Skeletal muscle tissue (tissue), 3 donors: ENCODE measurements at regions not wholly inside any gene's neighbourhood (a gene's known extent, or its start where the extent isn't known, plus 50 kb on each side); places are given as distances from the start of the nearest gene placed in this dataset.

Source experiments
- H3K27ac ChIP-seq: one replicate; pipeline ENCODE4 v1.7.0; 2013; ENCODE audit warnings: mild to moderate bottlenecking, low read depth, low read length, inconsistent platforms
- H3K27me3 ChIP-seq, 3 donors: one replicate each; pipeline ENCODE4 v1.7.0; 2013; ENCODE audit warnings: low read length in 3 of 3; ENCODE audit not compliant: control insufficient read depth in 3 of 3, insufficient read depth in 3 of 3
- H3K36me3 ChIP-seq, 3 donors: one replicate each; pipeline ENCODE4 v1.7.0; 2013; ENCODE audit warnings: low read length in 3 of 3; ENCODE audit not compliant: control insufficient read depth in 3 of 3, insufficient read depth in 3 of 3
- H3K4me1 ChIP-seq, 3 donors: one replicate each; pipeline ENCODE4 v1.7.0; 2013; ENCODE audit warnings: low read length in 3 of 3, mild to moderate bottlenecking in 3 of 3; ENCODE audit not compliant: control insufficient read depth in 3 of 3, insufficient read depth in 3 of 3
- H3K4me3 ChIP-seq, 3 donors: one replicate each; pipeline ENCODE4 v1.7.0; 2013; ENCODE audit warnings: low read length in 3 of 3
- H3K9ac ChIP-seq, 3 donors: one replicate each; pipeline ENCODE4 v1.7.0; 2013; ENCODE audit warnings: low read length in 3 of 3, mild to moderate bottlenecking in 3 of 3, moderate library complexity in 2 of 3, low read depth in 1 of 3
- H3K9me3 ChIP-seq, 3 donors: one replicate each; pipeline ENCODE4 v1.7.0; 2013; ENCODE audit warnings: low read length in 3 of 3; ENCODE audit not compliant: control insufficient read depth in 3 of 3
- donor health status: Osteomylitis.

DNA sequence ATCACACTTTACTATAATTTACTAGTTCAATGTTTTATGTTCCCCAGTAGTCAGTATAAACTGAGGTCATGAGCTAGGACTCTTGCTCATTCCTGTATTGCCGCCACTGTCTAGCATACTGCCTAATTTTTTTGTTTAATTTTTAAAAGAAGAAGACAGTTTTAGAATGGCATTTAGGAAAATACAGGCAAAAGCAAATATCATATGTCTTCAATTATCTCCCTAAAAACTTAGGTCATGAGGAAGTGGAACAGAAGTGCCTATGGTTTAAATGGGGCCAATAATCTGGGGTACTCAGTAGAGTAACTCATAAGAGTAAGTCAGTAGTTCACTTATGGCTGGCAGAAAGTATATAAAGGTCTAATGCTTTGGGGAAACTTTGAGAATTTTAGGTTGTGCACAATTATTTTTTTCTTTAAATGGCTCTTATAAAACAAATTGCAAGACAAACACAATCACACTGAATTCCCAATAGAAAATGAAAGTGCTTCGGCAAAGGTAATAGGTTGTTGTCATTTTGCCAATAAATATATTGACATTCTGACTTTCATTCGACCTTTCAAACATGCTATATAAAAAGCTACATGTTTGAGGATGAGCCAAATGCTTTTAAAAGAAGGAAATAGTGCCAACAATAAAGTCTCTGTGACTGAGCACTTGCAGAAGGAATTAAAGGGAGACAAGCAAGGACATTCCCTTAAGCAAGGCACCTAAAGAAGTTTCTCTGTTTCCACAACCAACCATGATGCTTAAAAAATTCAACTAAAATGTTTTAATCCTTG is 390.1 kb downstream of the PDGFC start:
- Histone ChIP-seq H3K9me3 (no peaks in the 10 kb centered on the region), H3K27ac (no peak overlapping the region), H3K4me3 (peak overlapping the region in 1 of 3 donors; percentile 52), H3K36me3 (no peaks in the 10 kb centered on the region), H3K27me3 (no peaks in the 10 kb centered on the region), H3K9ac (no peak overlapping the region), H3K4me1 (peaks cover 0 to 9% (median 0%) of the 10 kb centered on the region in 3 donors)

DNA sequence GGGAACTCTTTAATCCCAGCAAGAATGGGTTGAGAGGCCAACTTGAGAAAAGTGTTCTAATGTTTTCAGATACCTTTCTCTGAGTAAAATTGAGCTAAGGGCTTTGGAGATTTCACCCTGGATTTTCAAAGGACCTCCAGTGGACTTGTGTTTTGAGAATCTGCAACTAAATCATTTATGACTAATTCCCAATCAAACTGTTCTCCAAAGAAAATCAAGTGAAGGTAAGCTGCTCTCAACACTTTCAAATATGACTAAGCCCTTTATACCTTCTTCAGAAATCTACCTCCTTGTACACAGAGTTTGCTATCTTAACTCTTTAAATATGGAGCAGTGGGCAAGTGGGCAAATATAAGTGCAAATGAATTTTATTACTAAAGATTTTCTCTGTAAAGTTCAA is 392.9 kb downstream of the PDGFC start:
- no peak overlapping the region for H3K9ac ChIP-seq
- no peaks in the 10 kb centered on the region for H3K9me3 ChIP-seq
- H3K4me1 ChIP-seq, result peaks cover 0 to 6% (median 0%) of the 10 kb centered on the region in 3 donors
- no peaks in the 10 kb centered on the region for H3K36me3 ChIP-seq
- H3K27ac ChIP-seq, result no peak overlapping the region
- no peak overlapping the region for H3K4me3 ChIP-seq
- H3K27me3 ChIP-seq, result no peaks in the 10 kb centered on the region

DNA sequence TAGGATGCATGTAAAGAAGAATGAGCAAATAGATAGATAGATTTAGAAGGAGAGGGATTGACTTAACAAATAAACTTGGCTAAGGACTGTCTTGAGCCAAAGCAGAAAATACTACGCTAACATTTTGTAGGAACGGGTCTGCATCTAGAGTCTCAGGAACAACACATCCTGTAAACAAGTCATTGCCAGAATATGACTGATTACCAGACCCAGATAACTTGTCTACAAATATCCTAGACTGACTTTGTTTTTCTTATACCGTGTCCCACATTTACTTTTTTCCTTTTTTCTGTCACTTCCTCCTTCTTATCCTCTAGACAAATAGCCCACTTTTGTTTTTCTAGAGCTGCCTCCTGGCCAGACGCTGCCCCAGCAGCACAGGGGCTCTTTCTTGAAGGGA is 393.6 kb downstream of the PDGFC start:
- Histone ChIP-seq H3K9me3 (no peaks in the 10 kb centered on the region), H3K4me1 (peaks cover 0 to under 1% (median 0%) of the 10 kb centered on the region in 3 donors), H3K9ac (no peak overlapping the region), H3K4me3 (no peak overlapping the region), H3K27ac (no peak overlapping the region), H3K36me3 (no peaks in the 10 kb centered on the region), H3K27me3 (no peaks in the 10 kb centered on the region)

DNA sequence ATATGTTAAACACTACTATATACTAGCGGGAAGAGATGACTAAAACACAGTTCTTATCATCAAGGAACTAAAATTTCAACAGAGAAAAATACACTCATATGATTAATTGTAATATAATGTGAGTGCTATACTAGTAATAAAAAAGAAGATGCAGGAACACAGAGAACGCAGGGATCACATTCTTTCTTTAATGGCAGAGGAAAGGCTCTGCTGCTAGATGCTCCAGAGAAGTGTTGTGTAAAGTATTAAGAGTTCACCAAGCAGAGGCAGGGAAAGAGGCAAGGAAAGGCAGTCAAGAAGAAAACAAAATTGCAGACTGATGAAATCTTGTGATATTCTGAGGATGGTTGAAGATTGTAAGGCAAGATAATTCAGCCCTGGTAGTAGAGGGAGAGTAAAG is 394.7 kb downstream of the PDGFC start:
- H3K4me3 ChIP-seq, result no peak overlapping the region
- no peaks in the 10 kb centered on the region for H3K9me3 ChIP-seq
- no peak overlapping the region for H3K27ac ChIP-seq
- no peaks in the 10 kb centered on the region for H3K4me1 ChIP-seq
- H3K27me3 ChIP-seq, result no peaks in the 10 kb centered on the region
- H3K9ac ChIP-seq, result no peak overlapping the region
- H3K36me3 ChIP-seq, result no peaks in the 10 kb centered on the region

DNA sequence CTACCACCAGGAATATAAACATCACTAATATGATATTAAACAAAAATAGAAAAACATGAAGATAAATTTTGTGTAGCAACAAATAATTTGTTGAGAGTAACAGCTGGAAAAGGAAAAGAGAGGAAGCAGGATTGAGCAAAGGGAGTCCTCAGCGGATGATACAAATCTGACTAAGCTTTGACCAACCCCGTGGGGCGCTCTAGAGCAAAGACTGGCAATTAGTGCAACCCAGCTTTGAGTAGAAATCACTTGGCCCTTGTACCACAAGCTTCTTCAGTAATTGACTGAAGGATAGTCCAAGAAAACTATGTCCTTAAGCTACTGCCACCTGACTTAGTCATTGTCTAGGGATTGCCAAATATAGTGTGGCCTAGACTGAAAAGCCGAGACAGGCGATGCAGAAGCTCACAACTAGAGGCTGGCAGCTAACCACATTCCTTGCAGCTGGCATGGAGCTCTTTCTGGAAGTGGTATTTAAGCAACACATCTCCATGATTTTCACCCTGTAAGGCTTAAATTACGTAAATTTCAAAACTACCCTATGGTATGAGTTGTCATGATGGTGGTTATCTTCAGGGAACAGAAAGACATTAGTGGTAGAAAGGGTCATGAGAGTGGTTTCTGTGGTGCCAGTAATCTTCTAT is 396.0 kb downstream of the PDGFC start:
- H3K9me3 ChIP-seq, result no peaks in the 10 kb centered on the region
- no peaks in the 10 kb centered on the region for H3K27me3 ChIP-seq
- no peaks in the 10 kb centered on the region for H3K4me1 ChIP-seq
- H3K9ac ChIP-seq, result no peak overlapping the region
- no peak overlapping the region for H3K4me3 ChIP-seq
- H3K27ac ChIP-seq, result no peak overlapping the region
- H3K36me3 ChIP-seq, result no peaks in the 10 kb centered on the region

DNA sequence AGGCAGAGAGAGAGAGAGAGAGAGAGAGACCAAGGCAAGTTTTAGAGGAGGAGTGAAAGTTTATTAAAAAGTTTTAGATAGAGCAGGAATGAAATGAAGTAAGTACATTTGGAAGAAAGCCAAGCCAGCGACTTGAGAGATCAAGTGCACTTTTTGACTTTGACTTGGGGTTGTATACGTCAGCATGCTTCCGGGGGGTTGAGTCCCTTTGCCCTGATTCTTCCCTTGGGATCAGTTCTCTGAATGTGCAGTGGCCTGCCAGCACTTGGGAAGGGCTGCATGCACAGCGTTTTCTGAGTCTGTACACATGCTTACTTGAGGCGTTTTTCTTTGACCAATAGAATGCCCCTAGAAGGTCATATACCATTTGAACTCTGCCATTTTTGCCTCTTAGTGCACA is 400.5 kb downstream of the PDGFC start:
- Histone ChIP-seq H3K4me1 (no peaks in the 10 kb centered on the region), H3K9ac (no peak overlapping the region), H3K4me3 (no peak overlapping the region), H3K27ac (no peak overlapping the region), H3K36me3 (no peaks in the 10 kb centered on the region), H3K9me3 (no peaks in the 10 kb centered on the region), H3K27me3 (no peaks in the 10 kb centered on the region)

DNA sequence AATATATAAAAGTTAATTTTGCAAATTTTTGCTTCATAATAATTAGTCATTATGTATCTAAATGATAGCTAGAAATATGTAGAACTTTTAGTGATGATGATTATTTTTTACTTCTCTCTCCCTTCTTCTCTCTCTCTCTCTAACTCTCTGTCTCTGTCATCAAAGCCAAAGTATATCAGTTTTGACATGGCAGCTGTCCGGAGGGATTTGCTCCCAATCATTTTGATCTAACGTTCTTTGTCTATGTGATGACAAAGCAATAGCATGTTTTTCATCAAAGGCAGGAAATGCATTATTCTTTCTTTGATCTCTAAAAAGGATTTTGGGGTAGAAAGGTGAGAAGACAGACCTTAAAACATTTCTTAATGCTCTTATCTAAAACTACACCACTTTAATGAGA is 402.1 kb downstream of the PDGFC start:
- Histone ChIP-seq H3K9me3 (no peaks in the 10 kb centered on the region), H3K4me3 (no peak overlapping the region)

DNA sequence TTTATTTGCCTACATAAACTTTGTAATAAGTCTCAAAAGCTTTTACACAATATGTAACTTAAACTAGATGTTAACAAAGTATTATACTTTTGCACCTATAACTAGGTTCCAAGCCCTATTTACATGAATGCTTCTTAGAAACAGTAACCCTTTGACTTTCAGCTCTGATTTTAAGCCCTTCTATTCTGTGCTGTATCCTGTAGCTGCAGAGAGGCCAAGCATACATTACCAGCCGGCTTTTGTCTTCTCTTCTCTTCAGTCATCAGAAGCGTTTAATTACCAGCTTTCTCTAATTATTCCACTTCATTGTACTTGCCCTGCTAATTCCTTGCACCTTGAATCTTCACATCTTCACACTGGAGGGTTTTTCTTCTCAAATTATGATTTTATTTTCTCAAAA is 403.1 kb downstream of the PDGFC start:
- Histone ChIP-seq H3K36me3 (no peaks in the 10 kb centered on the region), H3K9ac (no peak overlapping the region), H3K4me1 (no peaks in the 10 kb centered on the region), H3K27ac (no peak overlapping the region), H3K27me3 (no peaks in the 10 kb centered on the region), H3K4me3 (no peak overlapping the region), H3K9me3 (no peaks in the 10 kb centered on the region)

More for the DNA sequence above, 402.1 kb downstream of the PDGFC start:
- no peaks in the 10 kb centered on the region for H3K36me3 ChIP-seq
- no peaks in the 10 kb centered on the region for H3K27me3 ChIP-seq
- no peak overlapping the region for H3K27ac ChIP-seq
- H3K9ac ChIP-seq, result no peak overlapping the region
- no peaks in the 10 kb centered on the region for H3K4me1 ChIP-seq

DNA sequence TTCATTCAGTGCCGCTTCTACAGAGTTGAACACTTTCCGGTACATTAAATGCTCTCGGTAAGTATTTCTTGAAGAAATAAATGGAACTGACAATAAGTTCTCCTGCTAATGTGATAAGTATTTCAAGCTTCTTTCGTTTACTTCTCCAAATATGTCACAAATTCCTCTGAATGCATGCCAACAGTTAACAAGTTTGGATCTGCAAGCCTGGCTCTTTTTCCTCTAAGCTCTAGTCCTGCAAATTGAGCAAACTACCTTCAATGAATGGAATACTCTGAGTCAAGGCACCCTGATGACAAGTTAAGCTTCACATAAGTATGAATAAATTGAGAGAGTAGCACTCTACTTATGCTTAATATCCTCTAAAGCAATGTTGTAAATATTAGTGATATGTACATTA is 403.6 kb downstream of the PDGFC start:
- H3K27ac ChIP-seq, result no peak overlapping the region

DNA sequence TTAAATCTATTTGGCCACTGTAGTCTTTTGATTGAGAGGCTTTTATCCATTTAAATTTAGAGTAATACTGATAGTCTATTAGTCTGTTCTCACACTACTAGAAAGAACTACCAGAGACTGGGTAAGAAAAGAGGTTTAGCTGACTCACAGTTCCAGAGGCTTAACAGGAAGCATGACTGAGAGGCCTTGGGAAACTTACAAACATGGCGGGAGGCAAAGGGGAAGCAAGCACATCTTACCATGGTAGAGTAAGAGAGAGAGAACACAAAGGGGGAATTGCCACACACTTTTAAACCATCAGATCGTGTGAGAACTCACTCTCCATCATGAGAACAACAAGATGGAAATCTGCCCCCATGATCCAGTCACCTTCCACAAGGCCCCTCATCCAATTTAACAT is 410.9 kb downstream of the PDGFC start:
- no peaks in the 10 kb centered on the region for H3K9me3 ChIP-seq
- H3K27ac ChIP-seq, result no peak overlapping the region

More for the DNA sequence above, 403.6 kb downstream of the PDGFC start:
- Histone ChIP-seq H3K9me3 (no peaks in the 10 kb centered on the region), H3K4me1 (no peaks in the 10 kb centered on the region), H3K27me3 (no peaks in the 10 kb centered on the region), H3K36me3 (no peaks in the 10 kb centered on the region), H3K4me3 (no peak overlapping the region), H3K9ac (no peak overlapping the region)

More for the DNA sequence above, 410.9 kb downstream of the PDGFC start:
- Histone ChIP-seq H3K36me3 (no peaks in the 10 kb centered on the region), H3K4me3 (no peak overlapping the region), H3K27me3 (no peaks in the 10 kb centered on the region), H3K4me1 (no peaks in the 10 kb centered on the region), H3K9ac (no peak overlapping the region)
